ENCODE measurements at regions not wholly inside any gene's neighbourhood (a gene's known extent, or its start where the extent isn't known, plus 50 kb on each side); places are given as distances from the start of the nearest gene placed in this dataset.

- DNase-seq = no peak
These were observed 327.3 kb downstream of the SIPA1L2 start for GRCh38 chr1:232302376-232303221.

GRCh38 chr1:232301246-232301645, 328.7 kb downstream of the SIPA1L2 start:
- no peak for DNase-seq

- DNase-seq = no peak
These were observed 329.5 kb downstream of the SIPA1L2 start for GRCh38 chr1:232300466-232300865.

- DNase-seq = no peak
These were observed 333.5 kb downstream of the SIPA1L2 start for GRCh38 chr1:232296461-232296860.

GRCh38 chr1:232293361-232293760, 336.6 kb downstream of the SIPA1L2 start:
- no peak for DNase-seq

- DNase-seq = no peak
These were observed 337.1 kb downstream of the SIPA1L2 start for GRCh38 chr1:232292818-232293217.

GRCh38 chr1:232292239-232292638, 337.7 kb downstream of the SIPA1L2 start:
- no peak for DNase-seq

- DNase-seq = no peak
These were observed 338.3 kb downstream of the SIPA1L2 start for GRCh38 chr1:232291681-232292080.

- no peak for DNase-seq
These were observed 338.7 kb downstream of the SIPA1L2 start for GRCh38 chr1:232291261-232291660.

GRCh38 chr1:232290570-232290969, 339.4 kb downstream of the SIPA1L2 start:
- no peak for DNase-seq

GRCh38 chr1:232287676-232288569, 342.0 kb downstream of the SIPA1L2 start:
- DNase-seq = no peak

- DNase-seq = no peak
These were observed 344.8 kb downstream of the SIPA1L2 start for GRCh38 chr1:232285138-232285537.

- no peak for DNase-seq
These were observed 346.1 kb downstream of the SIPA1L2 start for GRCh38 chr1:232283864-232284263.

- DNase-seq = no peak
These were observed 347.4 kb downstream of the SIPA1L2 start for GRCh38 chr1:232282498-232282897.

- no peak for DNase-seq
These were observed 349.0 kb downstream of the SIPA1L2 start for GRCh38 chr1:232280910-232281309.

GRCh38 chr1:232279909-232280400, 350.0 kb downstream of the SIPA1L2 start:
- DNase-seq = no peak

GRCh38 chr1:232278925-232279324, 351.0 kb downstream of the SIPA1L2 start:
- no peak for DNase-seq

GRCh38 chr1:232276651-232277050, 353.3 kb downstream of the SIPA1L2 start:
- no peak for DNase-seq

GRCh38 chr1:232274999-232275710, 354.8 kb downstream of the SIPA1L2 start:
- no peak for DNase-seq

- DNase-seq = no peak
These were observed 355.6 kb downstream of the SIPA1L2 start for GRCh38 chr1:232274236-232274855.

- DNase-seq = no peak
These were observed 356.9 kb downstream of the SIPA1L2 start for GRCh38 chr1:232273011-232273410.

- DNase-seq = no peak
These were observed 357.8 kb downstream of the SIPA1L2 start for GRCh38 chr1:232271991-232272589.
